ENCODE measurements at regions not wholly inside any gene's neighbourhood (a gene's known extent, or its start where the extent isn't known, plus 50 kb on each side); places are given as distances from the start of the nearest gene placed in this dataset.

GRCh38 chr1:11399250-11399649, 79.7 kb upstream of the DISP3 start:
- TF ChIP-seq CTCF (IDR thresholded peaks at IDR 0.05) (no peak), POLR2A (IDR thresholded peaks at IDR 0.05) (no peak)
